ENCODE measurements at regions not wholly inside any gene's neighbourhood (a gene's known extent, or its start where the extent isn't known, plus 50 kb on each side); places are given as distances from the start of the nearest gene placed in this dataset.
"Not testable (repeated sequence)": the region's sequence is repeated elsewhere in the genome, so short reads cannot be mapped to it uniquely, and the experiment has no call there.

DNA sequence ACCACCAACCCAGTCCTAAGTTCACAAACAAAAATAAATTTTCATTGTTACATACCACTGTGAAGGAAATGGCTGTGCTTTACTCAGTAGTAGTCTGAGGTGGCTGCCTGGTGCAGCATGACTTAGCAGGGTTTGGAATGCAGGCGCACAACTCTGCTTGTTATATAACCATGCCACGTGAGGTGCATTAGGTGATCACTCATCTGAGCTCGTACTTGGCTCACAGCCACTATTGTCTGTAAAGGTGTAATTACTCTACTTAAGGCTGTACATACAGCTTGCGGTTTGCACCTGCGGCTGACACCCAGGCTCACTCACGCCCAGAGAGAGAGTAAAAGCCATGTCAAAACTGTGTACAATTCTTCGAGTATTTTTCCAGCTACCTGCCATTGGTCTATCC lies 599.4 kb downstream of the LTN1 start:
- TF ChIP-seq, protein P1, sequence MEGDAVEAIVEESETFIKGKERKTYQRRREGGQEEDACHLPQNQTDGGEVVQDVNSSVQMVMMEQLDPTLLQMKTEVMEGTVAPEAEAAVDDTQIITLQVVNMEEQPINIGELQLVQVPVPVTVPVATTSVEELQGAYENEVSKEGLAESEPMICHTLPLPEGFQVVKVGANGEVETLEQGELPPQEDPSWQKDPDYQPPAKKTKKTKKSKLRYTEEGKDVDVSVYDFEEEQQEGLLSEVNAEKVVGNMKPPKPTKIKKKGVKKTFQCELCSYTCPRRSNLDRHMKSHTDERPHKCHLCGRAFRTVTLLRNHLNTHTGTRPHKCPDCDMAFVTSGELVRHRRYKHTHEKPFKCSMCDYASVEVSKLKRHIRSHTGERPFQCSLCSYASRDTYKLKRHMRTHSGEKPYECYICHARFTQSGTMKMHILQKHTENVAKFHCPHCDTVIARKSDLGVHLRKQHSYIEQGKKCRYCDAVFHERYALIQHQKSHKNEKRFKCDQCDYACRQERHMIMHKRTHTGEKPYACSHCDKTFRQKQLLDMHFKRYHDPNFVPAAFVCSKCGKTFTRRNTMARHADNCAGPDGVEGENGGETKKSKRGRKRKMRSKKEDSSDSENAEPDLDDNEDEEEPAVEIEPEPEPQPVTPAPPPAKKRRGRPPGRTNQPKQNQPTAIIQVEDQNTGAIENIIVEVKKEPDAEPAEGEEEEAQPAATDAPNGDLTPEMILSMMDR (IDR thresholded peaks at IDR 0.05), result no peak
- TF ChIP-seq POLR2A (IDR thresholded peaks at IDR 0.05) (no peak), POLR2AphosphoS5 (IDR thresholded peaks at IDR 0.05) (no peak), EP300 (IDR thresholded peaks at IDR 0.05) (no peak)
- peaks cover 4 to 31% (median 8%) of the 10 kb centered on the region in 3 donors for H3K4me1 ChIP-seq
- H3K36me3 ChIP-seq, result no peaks in the 10 kb centered on the region
- 48 to 86% methylated on average over 5 to 7 of the region's 7 CpGs for WGBS, 2 donors (ENCODE audit: low coverage in 1 of 2)
- H3K27ac ChIP-seq, result peak overlapping the region in 3 of 4 donors; percentile 52 to 71 (median 70)
- no peaks in the 10 kb centered on the region for H3K9me3 ChIP-seq
- no peaks in the 10 kb centered on the region for H3K27me3 ChIP-seq
- peak; percentile 72 for ATAC-seq
- H3K4me3 ChIP-seq, result no peak overlapping the region

DNA sequence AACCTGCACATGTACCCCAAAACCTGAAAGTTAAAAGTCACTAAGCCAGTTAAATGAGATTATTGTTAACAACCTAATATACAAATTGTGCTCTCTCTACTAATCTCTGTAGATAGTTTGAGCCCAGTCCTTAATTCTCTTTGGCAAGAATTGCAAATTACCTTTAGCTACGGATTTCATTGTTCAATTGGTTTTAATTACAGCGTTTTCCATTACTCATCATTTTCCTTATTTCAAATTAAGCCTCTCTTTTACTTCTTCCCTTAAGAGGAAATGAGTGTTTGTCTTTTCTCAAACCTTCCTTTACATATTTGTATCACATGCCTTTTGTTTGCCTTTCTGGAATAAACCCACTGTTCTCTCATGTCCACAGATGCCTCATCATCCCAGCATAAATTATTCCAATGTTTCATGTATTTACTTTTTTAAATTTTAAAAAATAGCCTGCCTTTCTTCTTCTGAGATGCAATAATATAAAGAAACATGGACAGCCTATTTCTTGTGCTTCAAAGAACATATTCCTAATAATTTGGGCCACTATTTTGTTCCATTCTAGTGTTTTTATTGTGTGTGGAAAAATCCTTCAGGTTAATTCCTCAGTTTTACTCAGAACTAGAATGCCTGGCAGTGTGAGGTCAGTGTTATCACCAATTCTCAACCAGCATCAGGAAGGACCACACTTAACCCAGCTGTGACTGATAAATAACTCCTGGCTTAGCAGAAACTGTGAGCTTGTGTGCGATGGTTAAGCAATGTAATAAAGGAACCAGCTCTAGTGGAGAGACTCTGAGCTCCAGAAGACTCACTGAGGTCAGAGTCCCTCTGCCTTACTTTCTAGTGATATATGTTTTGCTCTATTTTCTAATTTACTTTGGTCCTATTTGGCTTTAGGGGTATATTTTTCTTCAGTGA lies 600.5 kb downstream of the LTN1 start:
- Histone ChIP-seq H3K4me3 (no peak overlapping the region), H3K36me3 (no peaks in the 10 kb centered on the region), H3K9me3 (no peaks in the 10 kb centered on the region), H3K4me1 (peaks cover 4 to 31% (median 8%) of the 10 kb centered on the region in 3 donors), H3K27ac (peak overlapping the region; percentile 18 to 71 (median 59)), H3K27me3 (no peaks in the 10 kb centered on the region)
- no peak for ATAC-seq
- 52 to 74% methylated on average over 3 of the region's 3 CpGs for WGBS, 2 donors (ENCODE audit: low coverage in 1 of 2)
- TF ChIP-seq, protein P1 (IDR thresholded peaks at IDR 0.05), result no peak
- TF ChIP-seq POLR2A (IDR thresholded peaks at IDR 0.05), result no peak
- no peak for TF ChIP-seq POLR2AphosphoS5 (IDR thresholded peaks at IDR 0.05)
- no peak for TF ChIP-seq EP300 (IDR thresholded peaks at IDR 0.05)

DNA sequence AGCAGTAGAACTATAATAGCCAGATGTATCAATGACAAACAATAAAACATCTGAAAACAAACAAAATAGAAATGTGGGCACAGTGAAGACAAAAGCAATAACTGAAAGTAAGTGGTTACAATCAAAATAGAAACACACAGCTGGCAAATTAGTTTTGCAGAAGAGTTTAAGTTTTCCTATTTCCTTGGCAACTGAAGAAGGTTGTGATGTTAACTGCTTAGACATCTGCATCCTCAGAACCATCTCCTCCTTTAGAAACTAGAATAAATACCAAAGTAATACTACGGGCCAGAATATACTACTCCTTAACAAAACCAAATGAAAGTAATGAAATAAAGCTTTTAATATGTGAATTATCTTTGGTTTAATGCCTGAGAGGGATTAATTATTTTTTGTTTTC lies 605.5 kb downstream of the LTN1 start:
- H3K4me1 ChIP-seq, result peaks cover 0 to 11% (median under 1%) of the 10 kb centered on the region in 3 donors
- 75% methylated on average over 1 of the region's 1 CpG for WGBS, 2 donors (ENCODE audit: low coverage in 1 of 2)
- H3K36me3 ChIP-seq, result no peaks in the 10 kb centered on the region
- no peak overlapping the region for H3K27ac ChIP-seq
- H3K27me3 ChIP-seq, result no peaks in the 10 kb centered on the region
- TF ChIP-seq, protein P1 (IDR thresholded peaks at IDR 0.05), result no peak
- TF ChIP-seq POLR2AphosphoS5 (IDR thresholded peaks at IDR 0.05) (no peak), POLR2A (IDR thresholded peaks at IDR 0.05) (no peak), EP300 (IDR thresholded peaks at IDR 0.05) (no peak)
- H3K9me3 ChIP-seq, result no peaks in the 10 kb centered on the region
- no peak for ATAC-seq
- no peak overlapping the region for H3K4me3 ChIP-seq

DNA sequence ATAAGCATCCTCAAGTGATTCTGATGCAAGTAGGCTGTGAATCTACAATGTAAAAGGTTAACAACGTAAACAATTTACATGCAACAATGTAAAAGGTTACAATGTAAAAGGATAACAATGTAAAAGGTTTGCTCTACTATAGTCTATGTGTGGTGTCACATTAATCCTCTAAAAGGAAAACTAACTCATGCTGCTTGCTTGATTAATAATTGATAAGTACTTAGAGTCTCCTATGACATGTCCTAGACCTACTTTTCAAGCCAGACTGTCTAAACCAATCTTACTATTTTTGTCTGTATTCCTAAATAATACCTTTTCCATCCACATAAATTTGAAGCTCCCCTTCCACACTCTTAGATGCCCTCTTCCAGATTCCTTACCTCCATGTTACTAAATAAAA lies 606.8 kb downstream of the LTN1 start:
- TF ChIP-seq POLR2A (IDR thresholded peaks at IDR 0.05) (no peak), EP300 (IDR thresholded peaks at IDR 0.05) (no peak), POLR2AphosphoS5 (IDR thresholded peaks at IDR 0.05) (no peak)
- TF ChIP-seq, protein P1 (IDR thresholded peaks at IDR 0.05), result no peak
- Histone ChIP-seq H3K4me3 (no peak overlapping the region), H3K36me3 (no peaks in the 10 kb centered on the region), H3K27ac (no peak overlapping the region), H3K4me1 (peaks cover 0 to 3% (median 0%) of the 10 kb centered on the region in 3 donors), H3K9me3 (no peaks in the 10 kb centered on the region), H3K27me3 (no peaks in the 10 kb centered on the region)
- WGBS, 2 donors (ENCODE audit: low coverage in 1 of 2), result 87 to 100% methylated on average over 1 of the region's 1 CpG
- no peak for ATAC-seq

DNA sequence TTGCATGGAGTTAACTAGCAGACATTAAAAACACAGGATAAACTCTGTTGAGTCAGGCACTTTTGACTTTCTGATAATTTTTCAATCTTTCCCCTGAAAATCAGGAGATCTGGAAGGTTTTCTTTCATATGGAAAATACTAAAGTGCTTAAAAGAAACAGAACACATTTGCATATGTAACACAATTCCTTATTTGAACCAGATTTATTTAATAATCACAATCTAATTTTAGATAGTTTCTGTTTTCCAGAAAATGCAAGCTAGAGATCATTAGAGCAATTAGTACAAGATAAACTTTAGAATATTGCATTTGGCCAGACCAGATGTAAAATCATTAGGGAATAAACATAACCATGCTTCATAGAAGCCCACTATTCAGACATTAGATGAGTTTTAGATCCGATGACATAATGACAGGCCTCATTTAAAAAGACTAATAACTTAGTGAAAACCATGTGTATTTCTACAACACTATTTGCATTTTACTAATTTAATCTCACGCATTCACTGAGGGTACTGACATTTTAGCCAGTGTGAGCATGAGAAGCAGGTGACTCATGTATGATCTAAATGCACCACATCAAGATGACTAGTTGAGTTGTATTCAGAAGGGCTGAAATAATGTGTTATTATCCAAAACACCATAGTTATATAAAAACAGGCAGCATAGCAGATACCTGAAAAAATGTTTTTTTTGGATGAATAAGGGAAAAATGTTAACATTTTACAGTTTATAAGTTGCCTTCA lies 611.5 kb downstream of the LTN1 start:
- not testable (repeated sequence) for H3K27ac ChIP-seq, H3K27me3 ChIP-seq, H3K4me3 ChIP-seq, ATAC-seq, H3K36me3 ChIP-seq, H3K4me1 ChIP-seq, H3K9me3 ChIP-seq
- WGBS, 2 donors (ENCODE audit: low coverage in 1 of 2), result 81 to 95% methylated on average over 2 of the region's 2 CpGs
